Left ventricle myocardium inferior (tissue), 1 donor: ENCODE measurements at regions not wholly inside any gene's neighbourhood (a gene's known extent, or its start where the extent isn't known, plus 50 kb on each side); places are given as distances from the start of the nearest gene placed in this dataset.

Experiments
- DNase-seq: peaks from one replicate; pipeline ENCODE4 v3.0.0-alpha.2; 2020
- H3K27ac ChIP-seq: fragments of 200-600 bp; replicated peaks from 2 replicates; pipeline ENCODE4 v1.8.0; 2021
- H3K27me3 ChIP-seq: fragments of 200-600 bp; 2 replicates; pipeline ENCODE4 v1.8.0; 2021; ENCODE audit warnings: low read depth
- H3K36me3 ChIP-seq: fragments of 200-600 bp; 2 replicates; pipeline ENCODE4 v1.8.0; 2021
- H3K4me1 ChIP-seq: fragments of 200-600 bp; 2 replicates; pipeline ENCODE4 v1.8.0; 2021
- H3K4me3 ChIP-seq: fragments of 200-600 bp; 2 replicates; pipeline ENCODE4 v1.8.0; 2021; ENCODE audit warnings: mild to moderate bottlenecking, moderate library complexity
- H3K9me3 ChIP-seq: fragments of 200-600 bp; replicated peaks from 2 replicates; pipeline ENCODE4 v1.8.0; 2021
- intact Hi-C: fragments of 100-400 bp; cut with micrococcal nuclease; formaldehyde crosslinking; loops from one replicate; pipeline ENCODE4 v1.11.0; 2022
- TF ChIP-seq, protein P1 (sequence below): fragments of 200-600 bp; IDR thresholded peaks from 2 replicates; pipeline ENCODE4 v1.8.0; 2021; ENCODE audit warnings: antibody characterized with exemption, mild to moderate bottlenecking, borderline replicate concordance
- donor health status: DM: no; HTN: yes; CAD: no; lungs with severe emphysema.

DNA sequence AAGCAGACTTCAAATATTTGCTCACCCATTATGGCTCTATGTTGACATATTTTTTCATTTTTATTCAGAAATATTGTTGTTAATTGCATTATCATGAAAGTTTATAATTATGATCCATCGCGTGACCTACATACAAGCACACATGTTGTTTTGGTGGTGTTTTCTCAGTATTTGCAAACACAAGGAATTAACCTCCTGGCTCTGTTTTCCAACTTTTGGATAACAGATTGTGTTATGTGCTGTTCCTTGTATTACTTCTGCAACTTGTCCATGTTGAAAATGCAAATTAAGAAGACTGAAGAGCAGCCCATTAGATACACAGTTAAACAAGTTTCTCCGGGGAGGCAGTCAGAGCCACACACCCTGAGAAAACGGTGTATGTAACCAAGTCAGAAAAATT, 201.2 kb downstream of the SEC23A start:
- no peaks in the 10 kb centered on the region for H3K9me3 ChIP-seq
- DNase-seq: no peak
- no peak overlapping the region for H3K27ac ChIP-seq
- no peaks in the 10 kb centered on the region for H3K36me3 ChIP-seq
- H3K4me3 ChIP-seq: no peak overlapping the region
- TF ChIP-seq, protein P1, sequence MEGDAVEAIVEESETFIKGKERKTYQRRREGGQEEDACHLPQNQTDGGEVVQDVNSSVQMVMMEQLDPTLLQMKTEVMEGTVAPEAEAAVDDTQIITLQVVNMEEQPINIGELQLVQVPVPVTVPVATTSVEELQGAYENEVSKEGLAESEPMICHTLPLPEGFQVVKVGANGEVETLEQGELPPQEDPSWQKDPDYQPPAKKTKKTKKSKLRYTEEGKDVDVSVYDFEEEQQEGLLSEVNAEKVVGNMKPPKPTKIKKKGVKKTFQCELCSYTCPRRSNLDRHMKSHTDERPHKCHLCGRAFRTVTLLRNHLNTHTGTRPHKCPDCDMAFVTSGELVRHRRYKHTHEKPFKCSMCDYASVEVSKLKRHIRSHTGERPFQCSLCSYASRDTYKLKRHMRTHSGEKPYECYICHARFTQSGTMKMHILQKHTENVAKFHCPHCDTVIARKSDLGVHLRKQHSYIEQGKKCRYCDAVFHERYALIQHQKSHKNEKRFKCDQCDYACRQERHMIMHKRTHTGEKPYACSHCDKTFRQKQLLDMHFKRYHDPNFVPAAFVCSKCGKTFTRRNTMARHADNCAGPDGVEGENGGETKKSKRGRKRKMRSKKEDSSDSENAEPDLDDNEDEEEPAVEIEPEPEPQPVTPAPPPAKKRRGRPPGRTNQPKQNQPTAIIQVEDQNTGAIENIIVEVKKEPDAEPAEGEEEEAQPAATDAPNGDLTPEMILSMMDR: no peak
- no peaks in the 10 kb centered on the region for H3K27me3 ChIP-seq
- intact Hi-C loops: no loop called here
- no peaks in the 10 kb centered on the region for H3K4me1 ChIP-seq

DNA sequence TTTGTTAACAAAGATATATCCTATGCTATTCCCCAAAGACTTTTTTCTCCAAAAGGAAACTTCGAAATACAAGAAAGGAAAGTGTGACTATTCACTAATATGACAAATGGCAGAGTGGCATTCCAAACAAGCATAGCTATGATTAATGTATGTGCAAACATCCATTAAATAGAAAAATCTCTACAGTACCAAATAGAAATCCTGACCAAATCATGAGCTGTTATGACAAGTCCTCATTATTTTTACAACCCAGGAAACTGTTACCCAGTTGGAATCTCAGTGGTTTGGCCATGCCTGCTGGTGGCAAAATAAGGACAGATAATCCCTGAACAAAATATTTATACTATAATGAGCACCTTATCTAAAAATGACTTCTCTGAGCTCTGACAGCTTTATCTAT, 202.1 kb downstream of the SEC23A start:
- DNase-seq: no peak
- TF ChIP-seq, protein P1: no peak
- Histone ChIP-seq H3K9me3 (no peaks in the 10 kb centered on the region), H3K4me1 (no peaks in the 10 kb centered on the region), H3K27ac (no peak overlapping the region), H3K4me3 (no peak overlapping the region), H3K36me3 (no peaks in the 10 kb centered on the region), H3K27me3 (no peaks in the 10 kb centered on the region)
- intact Hi-C loops: no loop called here

DNA sequence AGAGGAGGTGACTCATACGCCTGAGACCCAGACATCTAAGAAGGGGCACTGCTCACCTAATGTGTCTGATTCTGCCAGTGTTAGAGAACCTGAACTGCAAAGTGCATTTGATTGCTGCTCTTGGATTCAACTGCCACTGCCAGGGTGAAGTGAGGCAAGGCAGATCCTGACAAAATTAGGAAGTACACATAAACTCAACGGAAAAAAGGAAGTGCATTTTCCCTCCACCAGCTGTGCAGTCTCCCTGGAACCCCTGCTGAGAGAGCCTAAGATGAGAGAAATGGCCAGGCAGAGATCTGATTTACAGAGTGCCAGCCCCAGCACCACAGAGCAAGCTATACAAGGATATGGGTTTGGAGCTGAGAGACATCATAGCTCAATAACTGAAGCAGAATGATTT, 215.3 kb downstream of the SEC23A start:
- Histone ChIP-seq H3K27me3 (no peaks in the 10 kb centered on the region), H3K27ac (no peak overlapping the region), H3K9me3 (no peaks in the 10 kb centered on the region), H3K36me3 (no peaks in the 10 kb centered on the region), H3K4me1 (no peaks in the 10 kb centered on the region), H3K4me3 (no peak overlapping the region)
- intact Hi-C loops: no loop called here
- DNase-seq: no peak
- TF ChIP-seq, protein P1: no peak

DNA sequence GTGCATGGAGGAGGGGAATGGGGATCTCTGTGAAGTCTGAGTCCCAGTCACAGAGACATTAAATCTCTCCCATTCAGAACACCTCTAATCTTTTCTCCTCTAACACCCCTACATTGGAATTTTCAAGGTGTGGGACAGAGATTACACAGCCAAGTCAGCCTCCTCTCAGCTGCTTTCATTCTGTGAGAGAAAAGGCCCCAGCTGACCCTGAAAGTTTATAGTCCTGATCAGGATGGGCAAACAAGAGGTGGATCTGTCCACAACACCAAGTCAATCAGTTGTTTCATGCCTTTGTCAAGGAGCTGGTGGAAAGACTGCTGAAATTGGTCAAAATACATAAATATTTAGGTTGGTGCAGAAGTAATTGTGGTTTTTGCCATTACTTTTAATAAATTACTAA, 218.9 kb downstream of the SEC23A start:
- H3K27ac ChIP-seq: no peak overlapping the region
- no peak overlapping the region for H3K4me3 ChIP-seq
- H3K4me1 ChIP-seq: peaks cover 9% of the 10 kb centered on the region
- no peak for DNase-seq
- intact Hi-C loops: no loop called here
- H3K27me3 ChIP-seq: no peaks in the 10 kb centered on the region
- TF ChIP-seq, protein P1: no peak
- H3K9me3 ChIP-seq: no peaks in the 10 kb centered on the region
- H3K36me3 ChIP-seq: no peaks in the 10 kb centered on the region

DNA sequence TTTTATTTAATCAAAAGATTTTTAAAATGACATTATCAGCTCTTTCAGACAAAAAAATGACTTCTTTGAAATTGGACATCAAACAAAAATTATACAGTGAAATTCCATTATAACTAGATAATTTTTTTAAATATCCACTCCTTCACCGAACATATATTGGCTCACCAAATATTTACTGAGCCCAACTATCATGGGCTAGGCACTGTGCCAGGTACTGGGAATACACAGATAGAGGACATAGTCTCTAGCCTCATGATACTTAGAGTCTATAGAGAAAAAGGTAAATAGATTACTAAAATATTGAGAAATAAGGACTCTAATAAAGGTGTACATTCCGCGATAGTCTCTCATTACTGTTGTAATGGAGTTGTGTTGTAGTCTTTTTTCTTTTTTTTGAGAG, 219.9 kb downstream of the SEC23A start:
- no peaks in the 10 kb centered on the region for H3K27me3 ChIP-seq
- no peaks in the 10 kb centered on the region for H3K36me3 ChIP-seq
- H3K4me1 ChIP-seq: peaks cover 15% of the 10 kb centered on the region
- intact Hi-C loops: no loop called here
- TF ChIP-seq, protein P1: no peak
- DNase-seq: no peak
- H3K27ac ChIP-seq: no peak overlapping the region
- H3K9me3 ChIP-seq: no peaks in the 10 kb centered on the region
- no peak overlapping the region for H3K4me3 ChIP-seq

DNA sequence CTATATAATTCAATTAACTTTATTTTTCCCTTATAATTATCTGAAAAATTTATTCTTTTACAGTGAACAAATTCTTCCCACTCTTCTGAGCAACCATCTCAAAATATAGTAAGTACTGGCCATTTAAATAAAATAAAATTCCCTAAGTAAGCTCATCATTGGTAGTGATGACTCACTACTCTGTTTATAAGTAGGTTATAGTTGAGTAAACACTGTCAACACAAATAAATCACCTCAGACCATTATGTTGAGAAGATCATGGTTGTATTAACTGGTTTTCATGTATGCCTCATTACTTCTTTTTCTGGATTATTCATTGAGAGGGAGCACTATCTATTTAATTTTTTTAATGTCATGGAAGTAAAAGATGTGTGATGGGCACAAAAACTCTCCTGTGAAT, 220.5 kb downstream of the SEC23A start:
- H3K27ac ChIP-seq: no peak overlapping the region
- intact Hi-C loops: no loop called here
- H3K36me3 ChIP-seq: no peaks in the 10 kb centered on the region
- H3K4me1 ChIP-seq: peaks cover 19% of the 10 kb centered on the region
- no peaks in the 10 kb centered on the region for H3K27me3 ChIP-seq
- TF ChIP-seq, protein P1: no peak
- no peak overlapping the region for H3K4me3 ChIP-seq
- no peaks in the 10 kb centered on the region for H3K9me3 ChIP-seq
- no peak for DNase-seq
